Coronary artery (tissue), 2 donors: ENCODE measurements at regions not wholly inside any gene's neighbourhood (a gene's known extent, or its start where the extent isn't known, plus 50 kb on each side); places are given as distances from the start of the nearest gene placed in this dataset.
"Not testable (repeated sequence)": the region's sequence is repeated elsewhere in the genome, so short reads cannot be mapped to it uniquely, and the experiment has no call there.

ENCODE experiments used
- DNase-seq: peaks from one replicate; pipeline ENCODE4 v3.0.0-alpha.2; 2017; ENCODE audit warnings: low spot score
- H3K27ac ChIP-seq, 2 donors: fragments of 200-600 bp; sonication (generic); one replicate each; pipeline ENCODE4 v1.5.1; 2016 to 2019
- H3K4me3 ChIP-seq: fragments of 200-600 bp; sonication (generic); 2 replicates; pipeline ENCODE4 v1.5.1; 2016; ENCODE audit warnings: mild to moderate bottlenecking, moderate library complexity
- TF ChIP-seq, protein P1 (sequence below): fragments of 200-600 bp; sonication (generic); IDR thresholded peaks from one replicate; pipeline ENCODE4 v1.5.1; 2019; ENCODE audit warnings: antibody characterized with exemption

DNA sequence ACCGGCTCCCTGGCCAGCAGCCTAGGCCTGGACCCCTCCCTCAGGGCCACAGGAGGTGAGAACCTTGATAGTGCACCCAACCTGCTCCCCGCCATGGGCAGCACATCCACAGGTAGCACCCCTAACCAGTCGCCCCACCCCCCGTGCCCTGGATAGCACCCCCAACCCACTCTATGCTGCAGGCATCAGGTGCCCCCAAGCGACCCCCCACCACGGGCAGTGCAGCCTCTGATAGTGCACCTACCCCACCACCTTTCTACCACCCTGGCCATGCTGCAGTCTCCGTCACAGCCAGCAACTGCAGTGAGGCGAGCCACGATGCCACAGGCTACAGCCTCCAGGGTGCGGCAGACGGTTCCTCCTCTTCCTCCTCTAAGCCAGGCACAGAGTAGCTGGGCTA lies 55.6 kb downstream of the SOWAHC start:
- TF ChIP-seq, protein P1, sequence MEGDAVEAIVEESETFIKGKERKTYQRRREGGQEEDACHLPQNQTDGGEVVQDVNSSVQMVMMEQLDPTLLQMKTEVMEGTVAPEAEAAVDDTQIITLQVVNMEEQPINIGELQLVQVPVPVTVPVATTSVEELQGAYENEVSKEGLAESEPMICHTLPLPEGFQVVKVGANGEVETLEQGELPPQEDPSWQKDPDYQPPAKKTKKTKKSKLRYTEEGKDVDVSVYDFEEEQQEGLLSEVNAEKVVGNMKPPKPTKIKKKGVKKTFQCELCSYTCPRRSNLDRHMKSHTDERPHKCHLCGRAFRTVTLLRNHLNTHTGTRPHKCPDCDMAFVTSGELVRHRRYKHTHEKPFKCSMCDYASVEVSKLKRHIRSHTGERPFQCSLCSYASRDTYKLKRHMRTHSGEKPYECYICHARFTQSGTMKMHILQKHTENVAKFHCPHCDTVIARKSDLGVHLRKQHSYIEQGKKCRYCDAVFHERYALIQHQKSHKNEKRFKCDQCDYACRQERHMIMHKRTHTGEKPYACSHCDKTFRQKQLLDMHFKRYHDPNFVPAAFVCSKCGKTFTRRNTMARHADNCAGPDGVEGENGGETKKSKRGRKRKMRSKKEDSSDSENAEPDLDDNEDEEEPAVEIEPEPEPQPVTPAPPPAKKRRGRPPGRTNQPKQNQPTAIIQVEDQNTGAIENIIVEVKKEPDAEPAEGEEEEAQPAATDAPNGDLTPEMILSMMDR = no peak
- Histone ChIP-seq H3K27ac (no peak overlapping the region), H3K4me3 (no peak overlapping the region)
- no peak for DNase-seq

DNA sequence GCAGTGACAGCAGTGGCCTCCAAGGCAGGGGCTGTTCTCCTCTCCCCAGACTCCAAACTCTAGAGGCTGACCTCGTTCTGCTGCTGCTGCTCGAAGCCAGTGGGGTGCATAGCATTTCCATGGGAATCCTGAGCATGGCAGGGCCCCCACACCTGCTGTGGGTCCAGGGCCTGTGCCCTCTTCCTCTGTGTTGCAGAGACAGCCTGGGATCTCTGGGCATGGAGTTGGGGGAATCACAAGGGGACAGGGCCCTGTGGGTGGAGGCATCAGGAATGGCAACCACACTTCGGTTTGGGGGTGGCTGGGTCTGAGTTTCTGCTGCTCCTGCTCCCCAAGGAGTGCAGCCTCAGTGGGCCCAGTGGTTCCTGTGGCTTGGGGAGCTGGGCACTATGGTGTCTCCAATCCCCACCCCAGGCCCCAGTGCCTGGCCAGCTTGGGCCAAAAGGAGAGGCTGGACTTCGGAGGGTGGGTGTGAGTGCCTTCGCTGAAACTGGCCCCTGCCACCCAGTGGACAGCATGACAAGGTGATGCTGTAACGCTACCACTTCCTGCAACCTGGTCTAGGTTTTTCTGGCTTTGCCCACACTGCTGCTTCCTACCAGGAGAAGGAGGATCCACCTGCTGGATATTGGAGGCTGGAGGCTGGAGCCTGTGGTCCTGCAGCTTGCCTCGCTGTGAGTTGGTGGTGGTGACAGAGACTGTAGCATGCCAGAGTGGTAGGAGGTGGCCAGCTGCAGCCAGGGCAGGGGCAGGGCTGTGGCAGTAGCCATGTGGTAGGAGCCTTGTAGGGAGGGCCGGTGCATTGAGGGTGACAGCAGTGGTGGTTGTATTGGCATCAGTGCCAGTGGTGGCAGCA lies 56.6 kb downstream of the SOWAHC start:
- TF ChIP-seq, protein P1 = no peak
- H3K27ac ChIP-seq = no peak overlapping the region
- no peak for DNase-seq
- no peak overlapping the region for H3K4me3 ChIP-seq

DNA sequence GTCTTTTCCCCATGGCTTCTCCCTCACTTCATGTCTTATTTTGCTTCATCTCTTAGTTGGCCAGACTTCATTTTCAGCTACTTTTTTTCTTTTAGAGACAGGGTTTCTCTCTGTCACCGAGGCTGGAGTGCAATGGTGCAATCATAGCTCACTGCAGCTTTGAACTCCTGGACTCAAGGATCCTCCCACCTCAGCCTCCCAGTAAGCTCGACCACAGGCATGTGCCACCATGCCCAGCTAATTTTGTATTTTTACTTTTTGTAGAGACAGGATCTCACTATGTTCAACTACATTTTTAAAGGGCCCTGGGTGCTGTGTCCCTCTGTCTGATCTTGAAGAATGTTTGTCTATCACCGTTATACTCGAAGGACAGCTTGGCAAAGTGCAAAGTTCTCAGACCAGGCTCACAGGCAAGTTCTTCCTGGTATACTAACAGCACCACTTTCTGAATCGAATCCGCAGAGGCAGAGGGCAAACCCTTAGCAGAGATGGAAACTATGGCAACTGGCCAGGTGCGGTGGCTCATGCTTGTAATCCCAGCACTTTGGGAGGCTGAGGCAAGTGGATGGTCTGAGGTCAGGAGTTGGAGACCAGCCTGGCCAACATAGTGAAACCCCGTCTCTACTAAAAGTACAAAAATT lies 60.9 kb downstream of the SOWAHC start:
- TF ChIP-seq, protein P1 = no peak
- no peak overlapping the region for H3K4me3 ChIP-seq
- no peak for DNase-seq
- no peak overlapping the region for H3K27ac ChIP-seq

DNA sequence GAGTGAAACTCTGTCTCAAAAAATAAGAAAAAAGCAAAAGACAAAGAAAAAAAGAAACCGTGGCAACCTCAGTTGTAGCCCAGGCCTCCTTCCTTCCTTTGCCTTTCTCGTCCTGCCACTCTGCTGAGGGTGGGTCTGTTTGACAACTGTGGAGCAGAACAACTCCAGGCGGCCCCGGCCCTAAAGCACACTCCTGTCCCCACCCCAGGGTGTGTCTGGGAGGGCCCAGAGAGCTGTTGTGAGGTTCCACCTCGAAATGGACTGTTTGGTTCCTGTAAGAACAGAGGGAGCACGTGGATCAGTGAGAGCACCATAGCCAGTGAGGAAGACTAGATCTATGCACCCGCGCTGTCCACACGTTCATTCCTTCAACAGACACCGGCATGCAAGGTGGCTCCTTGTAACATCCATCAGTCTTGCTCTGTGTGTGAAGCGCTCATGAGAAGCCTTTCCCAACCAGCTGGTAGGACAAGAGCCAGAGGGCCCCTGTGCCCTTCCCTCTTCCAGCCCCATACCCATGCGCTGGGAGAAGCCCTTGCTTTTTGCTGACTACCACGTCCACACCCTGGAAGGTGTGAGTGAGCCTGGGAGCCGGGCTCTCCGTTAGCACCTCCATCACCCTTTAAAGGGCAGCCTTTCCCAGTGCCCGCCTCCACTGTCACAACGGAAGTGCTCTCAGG lies 61.6 kb downstream of the SOWAHC start:
- H3K4me3 ChIP-seq = no peak overlapping the region
- H3K27ac ChIP-seq = no peak overlapping the region
- DNase-seq = no peak
- TF ChIP-seq, protein P1 = no peak

DNA sequence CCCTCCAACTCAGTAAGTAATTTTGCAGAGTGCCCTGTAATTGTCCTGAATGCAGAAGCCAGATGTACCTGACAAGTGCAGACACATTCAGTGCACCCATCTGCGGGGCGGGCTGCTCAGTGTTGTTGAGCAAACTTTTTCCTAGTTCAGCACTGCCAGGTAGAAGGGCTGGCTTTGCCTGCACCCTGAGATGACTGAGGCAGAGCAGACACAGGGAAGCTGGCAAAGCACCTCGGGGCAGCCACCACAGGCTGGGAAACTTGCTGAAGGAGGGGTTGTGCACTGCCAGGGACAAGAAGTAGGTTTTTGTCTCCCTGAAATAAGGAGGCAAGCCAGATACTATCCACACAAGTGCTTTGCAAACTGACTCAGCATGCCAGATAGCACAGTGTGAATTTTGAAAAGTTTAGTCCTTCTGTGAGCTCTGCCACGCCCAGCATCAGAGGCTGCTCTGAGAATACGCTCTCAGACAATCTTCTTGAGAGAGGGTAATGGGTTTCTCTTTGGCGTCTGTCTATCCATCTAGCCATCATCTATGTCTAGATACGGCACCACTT lies 62.3 kb downstream of the SOWAHC start:
- no peak overlapping the region for H3K27ac ChIP-seq
- no peak overlapping the region for H3K4me3 ChIP-seq
- TF ChIP-seq, protein P1 = no peak
- DNase-seq = no peak

DNA sequence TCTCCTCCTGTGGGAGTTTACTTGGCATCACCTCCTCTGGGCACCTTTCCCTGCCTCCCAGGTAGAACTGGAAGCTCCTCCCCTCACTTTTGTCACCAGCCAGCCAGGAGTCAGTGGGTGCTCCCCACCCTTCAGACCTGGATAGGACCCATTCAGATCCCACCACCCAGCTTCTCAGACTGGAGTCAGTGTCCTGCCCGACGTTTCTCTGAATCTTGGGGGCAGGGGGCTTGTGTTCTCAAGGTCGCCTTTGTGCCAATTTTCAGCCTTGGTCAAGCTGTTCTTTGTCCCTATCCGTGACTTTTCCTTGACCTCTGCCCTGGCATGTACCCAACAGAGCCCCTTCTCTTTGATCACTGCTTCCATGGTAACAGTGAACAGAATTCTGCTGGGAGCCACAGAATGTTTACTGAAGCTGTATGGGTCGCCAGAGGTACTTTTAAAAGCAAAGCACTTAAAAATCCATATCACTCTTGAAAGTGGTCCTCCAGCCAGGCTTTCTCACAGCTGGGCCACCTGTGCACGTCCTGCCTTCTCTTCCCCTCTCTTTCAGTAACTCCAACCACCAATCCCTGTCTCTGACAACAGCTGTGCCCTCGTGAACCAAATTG lies 63.1 kb downstream of the SOWAHC start:
- H3K27ac ChIP-seq, DNase-seq, H3K4me3 ChIP-seq: not testable (repeated sequence)
